K562 (cell line): ENCODE measurements at regions not wholly inside any gene's neighbourhood (a gene's known extent, or its start where the extent isn't known, plus 50 kb on each side); places are given as distances from the start of the nearest gene placed in this dataset.

ENCODE experiments used
- ATAC-seq: fragments of 200-7000 bp; cut with Tn5 transposase; 3 replicates; pipeline ENCODE4 v1.9.1; 2020; ENCODE audit warnings: moderate library complexity
- BruUV-seq: library from RNA; stranded (reverse); fragments of 400-500 nt; replicated peaks from 2 replicates; lab custom pipeline; 2021; lab: Mats Ljungman, UMichigan
- CTCF ChIA-PET: fragments of 300-600 bp; formaldehyde crosslinking; extraction: SDS; loops from one replicate; lab custom pipeline; 2021; ENCODE audit warnings: low intra/inter-chr PET ratio; lab: Yijun Ruan, JAX
- POLR2A ChIA-PET: fragments of 300-600, 350-650 bp; sonication (Branson Sonifier 250); formaldehyde crosslinking; extraction: SDS; loops from one replicate; lab custom pipeline; 2021; ENCODE audit warnings: antibody characterized with exemption, inconsistent platforms; lab: Yijun Ruan, JAX
- DNase-seq, 4 experiments: peaks; one replicate each; pipeline versions ENCODE4 v3.0.0 to v3.0.0-alpha.2; 2011 to 2018; ENCODE audit warnings: low spot score in 3 of 4, mixed read lengths in 3 of 4; ENCODE audit errors: extremely low read depth in 1 of 4
- FAIRE-seq: peaks from 2 replicates; lab custom pipeline; 2011; peaks lifted over from hg19 to GRCh38; lab: Jason Lieb, UNC
- H2AFZ ChIP-seq: 2 replicates; pipeline ENCODE4 v1.6.0; 2011; ENCODE audit warnings: low read depth, low read length, control low read depth, inconsistent platforms
- H3K27ac ChIP-seq: fragments of 200-600 bp; 3 replicates; pipeline ENCODE4 v1.8.0; 2011; ENCODE audit warnings: low read depth, mild to moderate bottlenecking, control low read depth, inconsistent platforms, low read length, moderate library complexity, mixed read lengths; ENCODE audit errors: extremely low read depth
- H3K27me3 ChIP-seq, 2 experiments: fragments of 300-600 bp in 1 of 2; 2 replicates in 1 of 2; 3 replicates in 1 of 2; pipeline versions ENCODE4 v1.6.0 to v1.8.0; 2011; ENCODE audit warnings: inconsistent platforms in 2 of 2, low read length in 2 of 2, mild to moderate bottlenecking in 1 of 2, mixed read lengths in 1 of 2, moderate library complexity in 1 of 2; ENCODE audit not compliant: control insufficient read depth in 2 of 2, insufficient read depth in 2 of 2
- H3K36me3 ChIP-seq: fragments of 300-600 bp; 3 replicates; pipeline ENCODE4 v1.8.0; 2011; ENCODE audit warnings: mild to moderate bottlenecking, low read length, inconsistent platforms; ENCODE audit not compliant: control insufficient read depth, insufficient read depth
- H3K4me1 ChIP-seq, 2 experiments: fragments of 200-600 bp in 1 of 2; replicated peaks in 1 of 2; 2 replicates in 1 of 2; 3 replicates in 1 of 2; pipeline versions ENCODE4 v1.5.1 to v1.8.0; 2011; ENCODE audit warnings: inconsistent platforms in 2 of 2, low read length in 2 of 2, mild to moderate bottlenecking in 1 of 2, mixed read lengths in 1 of 2, moderate library complexity in 1 of 2; ENCODE audit not compliant: control insufficient read depth in 2 of 2, insufficient read depth in 2 of 2
- H3K4me2 ChIP-seq: 2 replicates; pipeline ENCODE4 v1.6.1; 2011; ENCODE audit warnings: low read length, control low read depth, inconsistent platforms, mixed read lengths; ENCODE audit not compliant: insufficient read depth
- H3K4me3 ChIP-seq: fragments of 200-600 bp; sonication (generic), shearing (Covaris generic); 2 replicates; pipeline ENCODE4 v1.5.1; 2016; ENCODE audit warnings: control low read depth, inconsistent platforms
- H3K79me2 ChIP-seq: fragments of 200-600 bp; 3 replicates; pipeline ENCODE4 v1.8.0; 2011; ENCODE audit warnings: low read length, inconsistent platforms; ENCODE audit not compliant: control insufficient read depth, insufficient read depth
- H3K9ac ChIP-seq, 2 experiments: 2 replicates each; pipeline versions ENCODE4 v1.6.0 to v1.6.1; 2011; ENCODE audit warnings: low read depth in 2 of 2, low read length in 2 of 2, control low read depth in 1 of 2, inconsistent platforms in 1 of 2, mild to moderate bottlenecking in 1 of 2, mixed read lengths in 1 of 2; ENCODE audit not compliant: insufficient read depth in 1 of 2
- H3K9me1 ChIP-seq: one replicate; pipeline ENCODE4 v1.6.0; 2011; ENCODE audit warnings: inconsistent platforms, mild to moderate bottlenecking, low read length, moderate library complexity; ENCODE audit not compliant: control insufficient read depth, insufficient read depth
- H3K9me3 ChIP-seq: replicated peaks from 2 replicates; pipeline ENCODE4 v1.5.1; 2011; ENCODE audit warnings: low read depth, low read length, inconsistent platforms; ENCODE audit not compliant: control insufficient read depth, insufficient read depth
- H4K20me1 ChIP-seq: replicated peaks from 2 replicates; pipeline ENCODE4 v1.6.1; 2011; ENCODE audit warnings: low read length, inconsistent platforms, mixed read lengths; ENCODE audit not compliant: control insufficient read depth, insufficient read depth
- CGGBP1 ChIP-seq: fragments of 250-450 bp; sonication (Bioruptor Pico); IDR thresholded peaks from 2 replicates; pipeline ENCODE4 v1.9.0; 2021; ENCODE audit warnings: mild to moderate bottlenecking
- FOSL1 ChIP-seq: fragments of 200-800 bp; sonication (Bioruptor generic); conservative IDR thresholded peaks from 2 replicates; pipeline ENCODE4 v1.6.1; 2016; ENCODE audit warnings: missing genetic modification characterization, missing compliant biosample characterization
- FOXP1 ChIP-seq: sonication (generic); formaldehyde crosslinking; IDR thresholded peaks from 2 replicates; pipeline ENCODE4 v1.8.0; 2022; ENCODE audit warnings: mild to moderate bottlenecking, missing genetic modification reagents
- HMGXB4 ChIP-seq: sonication (generic); formaldehyde crosslinking; IDR thresholded peaks from 2 replicates; pipeline ENCODE4 v1.8.1; 2023; ENCODE audit warnings: mild to moderate bottlenecking, missing genetic modification reagents
- KAT7 ChIP-seq: sonication (generic); formaldehyde crosslinking; IDR thresholded peaks from 2 replicates; pipeline ENCODE4 v1.8.0; 2022; ENCODE audit warnings: missing genetic modification reagents, mild to moderate bottlenecking, borderline replicate concordance
- KDM1A ChIP-seq, 2 experiments: fragments of 450-650 bp; IDR thresholded peaks; 2 replicates each; pipeline ENCODE4 v1.6.1; 2016; ENCODE audit warnings: mild to moderate bottlenecking in 2 of 2
- MXI1 ChIP-seq: IDR thresholded peaks from 2 replicates; pipeline ENCODE4 v1.6.1; 2011; ENCODE audit warnings: low read depth, mild to moderate bottlenecking, improper control_type of control experiment, low read length
- PHB2 ChIP-seq: fragments of 450-650 bp; IDR thresholded peaks from 2 replicates; pipeline ENCODE4 v1.6.1; 2017; ENCODE audit warnings: low read depth
- TEAD2 ChIP-seq: fragments of 450-650 bp; IDR thresholded peaks from 2 replicates; pipeline ENCODE4 v1.6.1; 2016; ENCODE audit warnings: missing genetic modification characterization, control low read depth, missing compliant biosample characterization
- TFE3 ChIP-seq: fragments of 450-650 bp; formaldehyde crosslinking; IDR thresholded peaks from 2 replicates; pipeline ENCODE4 v1.4.0; 2020; ENCODE audit warnings: mild to moderate bottlenecking, mixed read lengths
- YBX1 ChIP-seq: fragments of 450-650 bp; IDR thresholded peaks from 2 replicates; pipeline ENCODE4 v1.7.1; 2016; ENCODE audit warnings: mild to moderate bottlenecking
- ZBTB9 ChIP-seq: fragments of 450-650 bp; formaldehyde crosslinking; IDR thresholded peaks from 2 replicates; pipeline ENCODE4 v1.4.0; 2020; ENCODE audit warnings: mild to moderate bottlenecking, moderate library complexity
- ZNF217 ChIP-seq: sonication (generic); formaldehyde crosslinking; IDR thresholded peaks from 2 replicates; pipeline ENCODE4 v1.8.0; 2022; ENCODE audit warnings: mild to moderate bottlenecking, missing genetic modification reagents
- ZNF609 ChIP-seq: sonication (generic); formaldehyde crosslinking; IDR thresholded peaks from 2 replicates; pipeline ENCODE4 v1.8.1; 2023; ENCODE audit warnings: missing genetic modification reagents, mild to moderate bottlenecking, borderline replicate concordance
- in situ Hi-C: fragments of 300-500 bp; cut with MboI; formaldehyde crosslinking; loops from 4 replicates; pipeline ENCODE4 v1.15.0; 2018; ENCODE audit warnings: inconsistent platforms, mixed read lengths
- intact Hi-C: fragments of 100-400 bp; cut with micrococcal nuclease; formaldehyde crosslinking; loops from 2 replicates; pipeline ENCODE4 v1.14.2; 2022

GRCh38 chr3:148528024-148528423 is 169.7 kb upstream of the AGTR1 start:
- Histone ChIP-seq H4K20me1 (no peaks in the 10 kb centered on the region), H3K4me1 (no peaks in the 10 kb centered on the region), H3K27ac (no peak overlapping the region), H3K27me3 (no peaks in the 10 kb centered on the region), H2AFZ (no peak overlapping the region)
- in situ Hi-C loops: no loop called here
- no peak for TF ChIP-seq TFE3 (CRISPR knock-in tag)
- no peak for TF ChIP-seq ZBTB9 (CRISPR knock-in tag)
- no peak for TF ChIP-seq MXI1
- TF ChIP-seq FOSL1 (tag): no peak
- TF ChIP-seq ZNF217: no peak
- TF ChIP-seq ZNF609: no peak
- no peak for TF ChIP-seq FOXP1 (CRISPR knock-in tag)
- no peak for TF ChIP-seq KAT7 (CRISPR knock-in tag)
- TF ChIP-seq TEAD2: no peak
- no peak for TF ChIP-seq HMGXB4 (CRISPR knock-in tag)
- TF ChIP-seq YBX1: no peak
- TF ChIP-seq KDM1A (IDR thresholded peaks at IDR 0.05): no peak
- no peak for TF ChIP-seq CGGBP1
- TF ChIP-seq PHB2: no peak
- TF ChIP-seq, all 486 proteins: peak for 0
- H3K4me2 ChIP-seq: no peak overlapping the region
- no peak overlapping the region for H3K4me3 ChIP-seq
- H3K9me3 ChIP-seq: no peaks in the 10 kb centered on the region; the same call in 1 of the 2 replicates
- H3K79me2 ChIP-seq: no peaks in the 10 kb centered on the region
- BruUV-seq: no TSS peak
- H3K9me1 ChIP-seq: no peaks in the 10 kb centered on the region
- ATAC-seq (no peak), DNase-seq (no peak), FAIRE-seq (no peak)
- no peak overlapping the region for H3K9ac ChIP-seq
- ChIA-PET CTCF (no interaction called here), POLR2A (no interaction called here)
- no peaks in the 10 kb centered on the region for H3K36me3 ChIP-seq
- intact Hi-C loops: no loop called here
